PC-9 (cell line): ENCODE measurements at regions not wholly inside any gene's neighbourhood (a gene's known extent, or its start where the extent isn't known, plus 50 kb on each side); places are given as distances from the start of the nearest gene placed in this dataset.
A peak's percentile ranks its signal among the peaks of the same experiment; 100 is the strongest.

Source experiments
- BruUV-seq: library from RNA; stranded (reverse); fragments of 400-500 nt; replicated peaks from 2 replicates; lab custom pipeline; 2021; lab: Mats Ljungman, UMichigan
- CTCF ChIA-PET: fragments of 300-600 bp; sonication (Branson Sonifier 250); formaldehyde crosslinking; loops from one replicate; lab custom pipeline; 2022; ENCODE audit warnings: antibody characterized with exemption; lab: Charles Lee
- POLR2A ChIA-PET: fragments of 300-600 bp; sonication (Branson Sonifier 250); formaldehyde crosslinking; loops from one replicate; lab custom pipeline; 2022; ENCODE audit warnings: antibody characterized with exemption; ENCODE audit not compliant: unreplicated experiment; lab: Charles Lee
- DNase-seq, 2 experiments: peaks; one replicate each; pipeline versions ENCODE4 v3.0.0 to v3.0.0-alpha.2; 2015 to 2022; ENCODE audit warnings: mixed read lengths in 1 of 2
- H2AFZ ChIP-seq: fragments of 200-600 bp; sonication (generic); 2 replicates; pipeline ENCODE4 v1.8.1; 2017; ENCODE audit warnings: antibody characterized with exemption
- H3F3A ChIP-seq: fragments of 200-600 bp; sonication (generic); 2 replicates; pipeline ENCODE4 v1.8.1; 2017; ENCODE audit warnings: antibody characterized with exemption, mild to moderate bottlenecking, low read depth; ENCODE audit not compliant: insufficient read depth
- H3K27ac ChIP-seq: fragments of 200-600 bp; sonication (generic); 2 replicates; pipeline ENCODE4 v1.6.1; 2016; ENCODE audit warnings: mixed run types
- H3K27me3 ChIP-seq: fragments of 200-600 bp; sonication (generic); 2 replicates; pipeline ENCODE4 v1.6.1; 2016; ENCODE audit warnings: low read depth, mixed run types; ENCODE audit not compliant: insufficient read depth
- H3K36me3 ChIP-seq: fragments of 200-600 bp; sonication (generic); 2 replicates; pipeline ENCODE4 v1.6.1; 2016; ENCODE audit warnings: low read depth, mixed run types
- H3K4me1 ChIP-seq: fragments of 200-600 bp; sonication (generic); replicated peaks from 2 replicates; pipeline ENCODE4 v1.6.1; 2016; ENCODE audit warnings: mixed run types; ENCODE audit not compliant: insufficient read depth
- H3K4me2 ChIP-seq: fragments of 200-600 bp; sonication (generic); 2 replicates; pipeline ENCODE4 v1.6.1; 2017; ENCODE audit warnings: mixed run types
- H3K4me3 ChIP-seq: fragments of 200-600 bp; sonication (generic); 2 replicates; pipeline ENCODE4 v1.6.1; 2016; ENCODE audit warnings: mixed run types
- H3K79me2 ChIP-seq: fragments of 200-600 bp; sonication (generic); 2 replicates; pipeline ENCODE4 v1.6.1; 2017; ENCODE audit warnings: low read depth, mixed run types
- H3K9me2 ChIP-seq: fragments of 200-600 bp; sonication (generic); 2 replicates; pipeline ENCODE4 v1.8.1; 2017; ENCODE audit warnings: mild to moderate bottlenecking; ENCODE audit not compliant: insufficient read depth
- H3K9me3 ChIP-seq: fragments of 200-600 bp; sonication (generic); 2 replicates; pipeline ENCODE4 v1.8.1; 2016; ENCODE audit warnings: low read depth; ENCODE audit not compliant: insufficient read depth
- H4K20me1 ChIP-seq: fragments of 200-600 bp; sonication (generic); 2 replicates; pipeline ENCODE4 v1.8.1; 2017; ENCODE audit not compliant: insufficient read depth
- EZH2 ChIP-seq: fragments of 200-600 bp; sonication (generic); IDR thresholded peaks from 2 replicates; pipeline ENCODE4 v1.8.0; 2017; ENCODE audit warnings: antibody characterized with exemption, low read depth
- intact Hi-C: fragments of 100-400 bp; cut with micrococcal nuclease; formaldehyde crosslinking; loops from one replicate; pipeline ENCODE4 v1.10.0; 2022; ENCODE audit not compliant: unreplicated experiment
- TF ChIP-seq, protein P1 (sequence below): fragments of 200-600 bp; sonication (generic); conservative IDR thresholded peaks from 2 replicates; pipeline ENCODE4 v1.6.1; 2017; ENCODE audit warnings: mixed run types, antibody characterized with exemption, mild to moderate bottlenecking, moderate library complexity

DNA sequence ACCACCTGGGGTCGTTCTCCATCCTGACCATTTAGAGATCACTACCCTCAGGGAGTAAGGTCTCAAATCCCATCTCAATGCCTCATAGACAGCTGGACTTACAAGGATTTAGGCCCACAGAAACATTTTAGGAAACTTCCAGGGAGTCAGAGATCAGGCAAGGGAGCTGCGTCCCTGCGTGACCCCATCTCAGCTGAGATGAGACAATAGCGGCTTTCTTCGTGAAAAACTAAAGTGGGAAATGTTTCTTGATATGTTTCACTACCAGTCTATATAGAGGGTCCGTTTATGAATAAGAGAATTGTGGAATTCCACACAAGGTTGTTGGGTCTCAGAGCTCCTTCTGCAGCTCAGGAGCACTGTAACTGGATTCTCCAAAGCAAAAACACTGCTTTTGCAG is 105.1 kb downstream of the VCPKMT start:
- Histone ChIP-seq H3K9me2 (no peaks in the 10 kb centered on the region), H3K9me3 (no peaks in the 10 kb centered on the region), H3K4me2 (no peak overlapping the region), H3F3A (peaks cover 63% of the 10 kb centered on the region), H3K4me1 (peaks cover 78% of the 10 kb centered on the region), H3K27me3 (no peaks in the 10 kb centered on the region), H3K4me3 (no peak overlapping the region), H3K36me3 (no peaks in the 10 kb centered on the region), H3K79me2 (0 out of 2 replicates have a peak, but pooled peaks cover 5% of the 10 kb centered on the region), H3K27ac (no peak overlapping the region), H2AFZ (no peak overlapping the region), H4K20me1 (no peaks in the 10 kb centered on the region)
- ChIA-PET POLR2A (no interaction called here), CTCF (no interaction called here)
- BruUV-seq, result no TSS peak
- no peak for TF ChIP-seq EZH2
- TF ChIP-seq, protein P1, sequence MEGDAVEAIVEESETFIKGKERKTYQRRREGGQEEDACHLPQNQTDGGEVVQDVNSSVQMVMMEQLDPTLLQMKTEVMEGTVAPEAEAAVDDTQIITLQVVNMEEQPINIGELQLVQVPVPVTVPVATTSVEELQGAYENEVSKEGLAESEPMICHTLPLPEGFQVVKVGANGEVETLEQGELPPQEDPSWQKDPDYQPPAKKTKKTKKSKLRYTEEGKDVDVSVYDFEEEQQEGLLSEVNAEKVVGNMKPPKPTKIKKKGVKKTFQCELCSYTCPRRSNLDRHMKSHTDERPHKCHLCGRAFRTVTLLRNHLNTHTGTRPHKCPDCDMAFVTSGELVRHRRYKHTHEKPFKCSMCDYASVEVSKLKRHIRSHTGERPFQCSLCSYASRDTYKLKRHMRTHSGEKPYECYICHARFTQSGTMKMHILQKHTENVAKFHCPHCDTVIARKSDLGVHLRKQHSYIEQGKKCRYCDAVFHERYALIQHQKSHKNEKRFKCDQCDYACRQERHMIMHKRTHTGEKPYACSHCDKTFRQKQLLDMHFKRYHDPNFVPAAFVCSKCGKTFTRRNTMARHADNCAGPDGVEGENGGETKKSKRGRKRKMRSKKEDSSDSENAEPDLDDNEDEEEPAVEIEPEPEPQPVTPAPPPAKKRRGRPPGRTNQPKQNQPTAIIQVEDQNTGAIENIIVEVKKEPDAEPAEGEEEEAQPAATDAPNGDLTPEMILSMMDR, result no peak
- DNase-seq, result no peak
- intact Hi-C loops, result no loop called here

DNA sequence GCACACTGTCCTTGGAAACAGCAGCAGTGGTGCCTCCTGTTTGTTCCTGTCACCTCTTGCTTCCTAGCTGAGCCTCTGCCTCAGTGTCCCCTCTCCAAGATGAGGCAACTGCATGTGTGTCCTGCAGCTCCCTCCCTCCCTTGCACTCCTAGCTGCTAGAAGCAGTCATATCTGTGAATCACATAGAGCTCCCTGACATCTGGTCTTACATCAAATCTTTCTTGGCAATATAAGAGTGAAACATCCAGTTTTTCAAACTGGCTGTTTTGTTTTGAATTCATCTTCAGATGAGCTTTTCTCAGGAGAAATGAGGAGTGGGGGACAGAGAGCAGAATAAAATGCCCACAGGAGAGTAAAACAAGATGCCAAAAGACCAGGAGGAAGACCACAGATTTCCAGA is 103.7 kb downstream of the VCPKMT start:
- H3K4me2 ChIP-seq, result peak overlapping the region; percentile 45
- ChIA-PET CTCF (interaction anchor here (0.7 kb wide), 1 partner anchor 147 kb away, joined by 3 read pairs; no protein-coding TSS in a partner anchor), POLR2A (interaction anchor here (0.6 kb wide), 1 partner anchor 11 kb away, joined by 4 read pairs; no protein-coding TSS in a partner anchor)
- H3K9me3 ChIP-seq, result no peaks in the 10 kb centered on the region
- H3K4me3 ChIP-seq, result no peak overlapping the region
- DNase-seq, result no peak
- H4K20me1 ChIP-seq, result no peaks in the 10 kb centered on the region
- H3K9me2 ChIP-seq, result no peaks in the 10 kb centered on the region
- no peaks in the 10 kb centered on the region for H3K27me3 ChIP-seq
- H3K4me1 ChIP-seq, result peaks cover 71% of the 10 kb centered on the region
- peaks cover 55% of the 10 kb centered on the region for H3F3A ChIP-seq
- peak overlapping the region; percentile 96 for H3K27ac ChIP-seq
- H3K36me3 ChIP-seq, result no peaks in the 10 kb centered on the region
- no peak overlapping the region for H2AFZ ChIP-seq
- no TSS peak for BruUV-seq
- intact Hi-C loops, result loop anchor here (1.0 kb wide), 2 partner anchors 28 to 49 kb away; no protein-coding TSS in a partner anchor
- H3K79me2 ChIP-seq, result 0 out of 2 replicates have a peak, but pooled peaks cover 5% of the 10 kb centered on the region
- TF ChIP-seq EZH2, result no peak
- TF ChIP-seq, protein P1, result no peak

DNA sequence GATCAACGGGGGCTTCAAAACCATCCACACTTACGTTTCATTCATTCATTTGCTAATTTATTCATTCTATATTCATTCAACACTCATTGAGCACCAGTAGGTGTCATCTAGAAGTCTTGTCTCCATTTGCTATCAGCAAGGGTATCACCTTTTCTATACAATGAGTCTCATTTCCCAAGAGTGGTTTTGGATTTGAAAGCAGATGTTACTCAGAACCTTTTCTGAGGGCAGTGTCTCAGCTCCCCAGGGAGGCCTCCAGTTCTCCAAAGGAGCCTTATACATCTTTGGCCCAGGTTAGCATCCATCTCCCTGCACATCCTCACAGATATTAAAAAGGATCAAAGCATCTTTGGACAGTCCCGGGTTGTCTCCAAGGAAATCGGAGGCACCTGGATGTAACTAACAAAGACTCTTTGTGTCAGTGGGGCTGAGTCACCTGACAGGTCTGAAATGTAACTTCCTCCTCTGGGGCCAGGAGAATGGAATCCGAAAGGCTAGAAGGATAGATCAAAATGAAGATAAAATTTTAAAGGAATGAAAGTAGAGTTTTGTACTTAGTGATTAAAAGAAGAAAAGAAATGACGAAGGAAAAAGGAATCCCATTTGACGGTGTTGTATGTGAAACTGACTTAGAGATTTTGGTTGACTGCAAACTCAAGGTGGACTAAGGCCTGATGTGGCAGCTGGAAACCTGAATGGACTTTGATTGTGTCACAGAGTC is 103.0 kb downstream of the VCPKMT start:
- Histone ChIP-seq H3K9me2 (no peaks in the 10 kb centered on the region), H3K79me2 (0 out of 2 replicates have a peak, but pooled peaks cover 5% of the 10 kb centered on the region), H4K20me1 (no peaks in the 10 kb centered on the region), H3K4me3 (no peak overlapping the region), H3K27me3 (no peaks in the 10 kb centered on the region), H3K9me3 (no peaks in the 10 kb centered on the region), H3K4me2 (peak overlapping the region; percentile 61), H3F3A (peaks cover 54% of the 10 kb centered on the region), H3K4me1 (peaks cover 71% of the 10 kb centered on the region), H3K36me3 (no peaks in the 10 kb centered on the region), H2AFZ (no peak overlapping the region), H3K27ac (peak overlapping the region; percentile 96)
- ChIA-PET CTCF (interaction anchor here (0.7 kb wide), 1 partner anchor 148 kb away, joined by 3 read pairs; no protein-coding TSS in a partner anchor), POLR2A (interaction anchor here (0.6 to 1.0 kb wide), 3 partner anchors 13 to 220 kb away, joined by 4 to 21 read pairs (median 4); no protein-coding TSS in a partner anchor)
- TSS peak; percentile 40 for BruUV-seq
- intact Hi-C loops, result loop anchor here (1.0 kb wide), 2 partner anchors 27 to 48 kb away; no protein-coding TSS in a partner anchor
- DNase-seq, result peak; percentile 66 to 98
- no peak for TF ChIP-seq EZH2
- TF ChIP-seq, protein P1, result no peak
